HG03108 (cell line): ENCODE measurements at regions not wholly inside any gene's neighbourhood (a gene's known extent, or its start where the extent isn't known, plus 50 kb on each side); places are given as distances from the start of the nearest gene placed in this dataset.
"Not testable (repeated sequence)": the region's sequence is repeated elsewhere in the genome, so short reads cannot be mapped to it uniquely, and the experiment has no call there.

Experiments used
- ATAC-seq: cut with Tn5 transposase; IDR thresholded peaks from one replicate; pipeline ENCODE4 v1.9.1; 2021; ENCODE audit warnings: moderate library complexity; ENCODE audit not compliant: unreplicated experiment

DNA sequence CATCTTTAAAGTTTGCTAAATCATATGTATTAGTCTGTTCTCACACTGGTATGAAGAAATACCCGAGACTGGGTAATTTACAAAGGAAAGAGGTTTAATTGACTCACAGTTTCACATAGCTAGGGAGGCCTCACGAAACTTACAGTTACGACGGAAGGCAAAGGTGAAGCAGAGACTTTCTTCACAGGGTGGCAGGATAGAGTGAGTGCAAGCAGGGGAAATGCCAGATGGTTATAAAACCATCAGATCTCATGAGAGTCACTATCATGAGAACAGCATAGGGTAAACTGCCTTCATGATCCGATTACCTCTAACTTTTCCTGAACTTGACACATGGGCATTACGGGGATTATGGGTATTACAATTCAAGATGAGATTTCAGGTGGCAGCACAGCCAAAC, 1075.2 kb upstream of the NRXN1 start:
- no peak for ATAC-seq

DNA sequence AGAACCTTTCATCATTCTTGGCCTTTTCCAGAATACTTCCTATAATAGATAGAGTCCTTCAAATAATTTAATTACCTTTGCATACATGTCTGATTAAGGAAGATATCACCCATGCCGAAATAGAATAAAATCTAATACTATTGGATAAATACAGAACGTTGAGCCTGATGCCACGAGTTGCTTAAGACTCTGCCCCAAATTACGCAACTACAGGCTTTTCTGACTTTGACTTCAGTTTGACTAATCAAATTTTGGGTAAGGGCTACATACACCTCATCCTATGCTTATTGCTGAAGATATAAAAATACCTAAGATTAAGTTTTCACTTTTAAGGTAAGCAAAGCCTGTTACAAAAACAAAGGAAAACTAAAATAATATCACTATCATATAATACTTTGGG, 1065.1 kb upstream of the NRXN1 start:
- no peak for ATAC-seq

GRCh38 chr2:52084759-52085158, 1052.8 kb upstream of the NRXN1 start:
- no peak for ATAC-seq

DNA sequence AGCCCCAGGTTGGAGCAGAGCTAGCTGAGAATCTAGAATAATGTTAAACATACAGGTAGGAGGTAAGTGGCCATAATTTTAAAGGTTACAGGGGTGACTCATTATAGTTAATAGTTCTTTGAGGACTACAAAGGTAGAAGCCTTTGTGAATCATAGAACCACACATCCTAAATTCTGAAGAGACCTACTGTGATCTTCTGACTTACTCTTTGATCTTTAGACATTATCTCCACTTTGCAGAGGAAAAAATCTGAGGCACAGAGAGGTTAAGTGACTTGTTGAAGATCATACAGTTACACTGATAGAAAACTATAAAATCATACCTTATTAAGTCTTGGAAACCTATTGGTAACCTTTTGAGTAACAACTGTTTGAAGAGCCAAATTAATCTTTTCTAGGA, 1051.3 kb upstream of the NRXN1 start:
- ATAC-seq, result no peak

DNA sequence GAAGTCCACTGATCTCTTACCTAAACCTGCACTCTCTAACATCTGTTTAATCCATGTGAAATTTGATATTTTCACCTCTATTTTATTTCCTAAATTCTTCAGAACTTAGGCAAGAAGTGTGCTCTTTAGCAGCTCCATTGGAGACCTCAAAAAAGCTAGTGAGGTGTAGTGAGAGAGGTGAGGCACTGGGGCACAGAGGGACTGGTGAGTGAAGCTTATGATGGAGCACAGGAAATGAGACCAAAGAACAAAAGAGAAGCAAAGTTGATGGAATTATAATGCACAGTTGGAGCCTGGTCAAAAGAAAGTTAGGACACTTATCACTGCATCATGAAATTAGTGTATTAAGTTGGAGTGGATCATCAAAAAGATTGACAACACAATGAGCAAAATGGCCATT, 1050.7 kb upstream of the NRXN1 start:
- ATAC-seq, result no peak

DNA sequence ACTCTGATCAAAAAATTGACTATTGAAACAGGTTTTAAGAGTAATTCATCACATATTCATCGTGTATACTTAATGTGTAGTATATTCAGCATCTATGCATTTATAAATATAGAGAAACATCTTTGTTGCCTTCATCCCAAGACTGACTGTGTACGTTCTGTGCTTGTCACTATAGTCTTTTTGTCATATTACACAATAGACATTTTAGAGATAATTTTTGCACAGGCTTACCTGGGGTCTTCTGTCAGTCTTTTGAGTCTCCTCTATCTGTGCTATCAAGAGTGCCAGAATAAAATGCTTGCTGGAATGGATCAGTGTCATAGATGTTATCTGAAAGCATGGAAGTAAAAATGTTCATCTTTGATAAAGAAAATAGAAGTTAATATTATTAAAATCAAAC, 1047.7 kb upstream of the NRXN1 start:
- no peak for ATAC-seq

- ATAC-seq, result no peak
Observed at GRCh38 chr2:52077159-52077558, 1045.2 kb upstream of the NRXN1 start.

DNA sequence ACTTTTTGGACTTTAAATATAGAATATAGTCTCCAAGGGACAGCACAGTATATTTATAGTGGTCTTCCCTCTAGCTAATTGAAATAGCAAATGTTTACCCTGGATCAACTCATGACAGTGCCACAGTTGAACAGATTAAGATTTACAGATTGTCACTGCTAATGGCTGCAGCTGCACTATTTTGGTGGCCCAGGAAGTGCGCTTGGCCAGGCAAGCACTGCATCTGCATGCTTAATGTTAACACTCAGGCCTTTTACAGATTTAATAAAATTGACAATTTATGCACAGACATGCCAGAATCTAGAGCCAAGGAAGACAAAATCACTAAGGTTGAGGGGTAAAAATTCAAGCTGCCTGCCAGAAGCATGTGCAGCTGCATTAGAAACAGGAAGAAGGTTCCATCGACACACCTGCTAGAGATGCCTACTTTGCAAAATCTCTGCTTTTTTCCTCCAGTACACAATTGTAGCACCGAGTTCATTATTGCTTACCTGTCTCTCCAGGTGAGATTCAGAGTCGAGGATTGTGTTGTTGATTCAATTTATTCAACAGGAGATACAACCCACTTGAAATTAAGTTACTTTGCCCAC, 1042.3 kb upstream of the NRXN1 start:
- no peak for ATAC-seq

DNA sequence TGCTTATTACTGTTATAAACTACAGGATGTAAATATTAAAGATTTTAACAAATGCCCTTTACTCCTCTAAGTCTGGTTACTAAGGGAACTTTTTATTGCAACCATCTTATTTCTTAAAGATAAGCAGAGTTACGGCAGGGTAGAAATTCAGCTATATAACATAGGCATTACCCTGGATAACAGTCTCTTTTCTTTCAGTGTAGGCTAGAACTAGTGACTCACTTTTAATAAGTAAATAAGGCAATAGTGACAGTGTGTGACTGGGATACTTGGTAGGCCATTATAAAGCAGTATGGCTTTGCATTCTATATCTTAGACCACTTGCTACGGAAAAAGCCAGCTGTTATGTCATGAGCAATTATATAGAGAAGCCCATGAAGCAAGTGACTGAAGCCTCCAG, 1041.0 kb upstream of the NRXN1 start:
- no peak for ATAC-seq

- ATAC-seq, result no peak
Observed at GRCh38 chr2:52070665-52071064, 1038.7 kb upstream of the NRXN1 start.

- no peak for ATAC-seq
Observed at GRCh38 chr2:52064234-52064633, 1032.3 kb upstream of the NRXN1 start.

GRCh38 chr2:52054824-52055223, 1022.9 kb upstream of the NRXN1 start:
- ATAC-seq, result no peak

DNA sequence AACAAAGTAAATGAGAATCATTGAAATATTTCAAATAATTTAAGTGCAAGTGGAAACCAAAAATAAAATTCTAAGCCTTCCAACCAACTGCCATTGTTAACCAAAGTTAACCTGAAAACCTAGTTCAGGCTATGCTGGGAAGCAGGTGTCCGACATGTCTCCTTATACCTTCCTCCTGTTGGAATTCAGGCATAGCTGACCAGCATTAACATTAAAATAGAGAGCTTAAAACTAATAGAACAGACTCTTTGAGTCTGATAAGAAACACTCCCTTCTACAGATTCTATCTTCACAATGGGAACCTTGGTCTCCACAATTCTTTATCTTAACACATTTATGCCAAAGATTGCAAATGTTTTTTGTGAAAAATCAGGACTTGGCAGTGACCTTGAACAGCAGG, 1004.9 kb upstream of the NRXN1 start:
- no peak for ATAC-seq

- no peak for ATAC-seq
Observed at GRCh38 chr2:52036024-52036423, 1004.1 kb upstream of the NRXN1 start.

DNA sequence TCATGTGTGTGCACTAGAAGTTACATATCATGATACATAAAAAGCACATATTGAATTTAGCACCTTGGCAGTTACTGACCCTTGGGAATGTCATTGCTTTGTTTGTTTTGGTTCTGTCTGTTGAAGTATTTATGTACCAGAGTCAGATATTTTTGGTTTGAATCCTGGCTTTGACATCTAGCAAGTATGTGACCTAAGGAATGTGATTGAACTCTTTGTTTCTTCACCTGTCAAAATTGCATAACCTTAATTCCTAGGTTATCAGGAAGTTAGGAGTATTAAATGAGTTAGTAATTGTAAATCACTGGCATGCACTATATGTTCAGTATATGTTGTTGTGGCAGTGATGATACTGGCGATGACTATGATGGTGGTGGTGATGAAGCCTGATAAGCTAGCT, 1003.5 kb upstream of the NRXN1 start:
- ATAC-seq, result no peak

- no peak for ATAC-seq
Observed at GRCh38 chr2:52034706-52035105, 1002.8 kb upstream of the NRXN1 start.

DNA sequence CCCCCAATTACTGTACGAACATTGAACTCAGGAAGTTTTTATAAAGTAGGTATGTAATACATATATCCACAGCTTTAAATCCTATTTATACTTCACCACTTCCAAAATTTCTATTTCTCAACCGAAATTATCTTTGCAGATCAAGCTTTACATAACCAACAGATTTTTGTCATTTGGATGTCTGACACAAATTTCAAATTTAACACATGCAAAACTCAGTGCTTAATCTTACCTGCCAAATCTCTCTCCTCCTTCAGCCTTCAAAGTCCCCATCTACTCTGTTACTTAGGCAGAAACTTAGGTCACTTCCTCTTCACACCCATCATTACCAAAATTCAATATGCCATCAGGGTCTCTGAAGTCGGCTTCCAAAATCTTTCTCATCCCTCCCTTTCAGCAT, 990.1 kb upstream of the NRXN1 start:
- ATAC-seq, result no peak

GRCh38 chr2:52017646-52018235, 985.8 kb upstream of the NRXN1 start:
- no peak for ATAC-seq

GRCh38 chr2:52006821-52007366, 975.0 kb upstream of the NRXN1 start:
- ATAC-seq, result not testable (repeated sequence)

GRCh38 chr2:52000151-52000855, 968.4 kb upstream of the NRXN1 start:
- no peak for ATAC-seq

DNA sequence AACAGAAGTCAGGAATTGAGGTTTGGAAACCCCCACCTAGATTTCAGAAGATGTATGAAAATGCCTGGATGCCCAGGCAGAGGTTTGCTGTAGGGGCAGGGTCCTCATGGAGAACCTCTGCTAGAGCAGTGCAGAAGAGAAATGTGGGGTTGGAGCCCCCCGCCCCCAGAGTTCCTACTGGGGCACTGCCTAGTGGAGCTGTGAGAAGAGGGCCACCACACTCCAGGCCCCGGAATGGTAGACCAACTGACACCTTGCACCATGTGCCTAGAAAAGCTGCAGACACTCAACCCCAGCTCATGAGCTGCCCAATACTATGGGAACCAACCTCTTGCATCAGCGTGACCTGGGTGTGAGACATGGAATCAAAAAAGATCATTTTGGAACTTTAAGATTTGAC, 967.0 kb upstream of the NRXN1 start:
- ATAC-seq, result no peak

DNA sequence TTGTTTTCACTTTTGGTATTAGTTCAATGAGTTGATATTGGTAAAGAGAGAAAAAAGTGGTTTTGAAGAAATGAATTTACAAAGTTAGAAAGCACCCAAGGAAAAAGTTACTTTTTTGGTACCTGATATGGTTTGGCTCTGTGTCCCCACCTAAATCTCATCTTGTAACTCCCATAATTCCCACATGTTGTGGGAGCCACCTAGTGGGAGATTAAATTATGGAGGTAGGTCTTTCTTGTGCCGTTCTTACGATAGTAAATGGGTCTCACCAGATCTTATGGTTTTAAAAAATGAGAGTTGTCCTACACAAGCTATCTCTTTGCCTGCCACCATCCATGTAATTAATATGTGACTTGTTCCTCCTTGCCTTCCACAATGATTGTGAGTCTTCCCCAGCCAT, 965.6 kb upstream of the NRXN1 start:
- no peak for ATAC-seq
